ENCODE measurements at regions not wholly inside any gene's neighbourhood (a gene's known extent, or its start where the extent isn't known, plus 50 kb on each side); places are given as distances from the start of the nearest gene placed in this dataset.

- no peak for TF ChIP-seq ZFP30 (CRISPR knock-in tag; IDR thresholded peaks at IDR 0.05; ENCODE audit: borderline replicate concordance)
- TF ChIP-seq CTCF (IDR thresholded peaks at IDR 0.05 in 2 of 3, conservative IDR thresholded peaks at IDR 0.05 in 1 of 3; ENCODE audit: insufficient read depth in 2 of 3, low read depth in 1 of 3, low read length in 3 of 3), result peak; percentile 21 to 41 (median 23); a peak in 2 of 6 replicates
- TF ChIP-seq REST (IDR thresholded peaks at IDR 0.05; ENCODE audit: borderline replicate concordance), result peak; percentile 19; the same call in 1 of the 2 replicates
- no peak for TF ChIP-seq REST (CRISPR knock-in tag; IDR thresholded peaks at IDR 0.05; ENCODE audit: low read depth)
- peak; percentile 33 to 45; a peak in 3 of 4 replicates for TF ChIP-seq RAD21 (CRISPR knock-in tag; conservative IDR thresholded peaks at IDR 0.05 in 1 of 2, IDR thresholded peaks at IDR 0.05 in 1 of 2)
- Histone ChIP-seq H4K20me1 (replicated peaks; ENCODE audit: control insufficient read depth, insufficient read depth, low read length) (no peaks in the 10 kb centered on the region), H3K36me3 (ENCODE audit: control insufficient read depth, insufficient read depth, low read length) (no peaks in the 10 kb centered on the region), H3K4me3 (no peak overlapping the region), H3K9ac (ENCODE audit: insufficient read depth in 1 of 2, low read depth in 2 of 2, low read length in 2 of 2) (no peak overlapping the region), H3K9me1 (ENCODE audit: control insufficient read depth, insufficient read depth, low read length) (no peaks in the 10 kb centered on the region), H3K27ac (ENCODE audit: extremely low read depth, low read depth, low read length) (no peak overlapping the region), H3K79me2 (ENCODE audit: control insufficient read depth, insufficient read depth, low read length) (no peaks in the 10 kb centered on the region), H3K27me3 (ENCODE audit: control insufficient read depth in 2 of 2, insufficient read depth in 2 of 2, low read length in 2 of 2) (0 out of 5 replicates have a peak, but pooled peaks cover 0 to 4% of the 10 kb centered on the region in 2 experiments), H2AFZ (ENCODE audit: low read depth, low read length) (no peak overlapping the region), H3K9me3 (replicated peaks; ENCODE audit: control insufficient read depth, insufficient read depth, low read depth, low read length) (no peaks in the 10 kb centered on the region), H3K4me2 (ENCODE audit: insufficient read depth, low read length) (no peak overlapping the region), H3K4me1 (replicated peaks in 1 of 2; ENCODE audit: control insufficient read depth in 2 of 2, insufficient read depth in 2 of 2, low read length in 2 of 2) (no peaks in the 10 kb centered on the region)
- CTCF ChIA-PET (ENCODE audit: low intra/inter-chr PET ratio), result no interaction called here
- WGBS (ENCODE audit: insufficient coverage, low coverage, missing lambda C conversion rate), result 0% methylated on average over 3 of the region's 3 CpGs
- intact Hi-C loops (cut with micrococcal nuclease) (no loop called here), in situ Hi-C loops (cut with MboI) (no loop called here)
- FAIRE-seq, result no peak
- POLR2A ChIA-PET, result interaction anchor here (0.6 kb wide), 1 partner anchor 92 kb away, joined by 3 read pairs; no protein-coding TSS in a partner anchor
- no peak for DNase-seq (ENCODE audit: extremely low read depth in 1 of 4, low spot score in 3 of 4)
- ATAC-seq, result no peak
- BruUV-seq (replicated peaks), result no TSS peak
These were observed 289.6 kb downstream of the SEC61B start for GRCh38 chr9:99511723-99512122.
